Mesothelial cell of epicardium (in vitro differentiated cells): ENCODE measurements at regions not wholly inside any gene's neighbourhood (a gene's known extent, or its start where the extent isn't known, plus 50 kb on each side); places are given as distances from the start of the nearest gene placed in this dataset.

Source experiments
- DNase-seq, 2 experiments: peaks; one replicate each; pipeline ENCODE4 v3.0.0; 2021; ENCODE audit warnings: low spot score in 2 of 2; ENCODE audit not compliant: unreplicated experiment in 2 of 2
- H3K27ac Mint-ChIP-seq: 2 replicates; pipeline ENCODE4 v1.8.0; 2021; ENCODE audit warnings: mixed read lengths
- H3K27me3 Mint-ChIP-seq: 2 replicates; pipeline ENCODE4 v1.8.0; 2021; ENCODE audit warnings: low read depth, mixed read lengths
- H3K36me3 Mint-ChIP-seq: 2 replicates; pipeline ENCODE4 v1.8.0; 2021; ENCODE audit warnings: mixed read lengths
- H3K4me1 Mint-ChIP-seq: 2 replicates; pipeline ENCODE4 v1.8.0; 2021; ENCODE audit warnings: mixed read lengths
- H3K4me3 Mint-ChIP-seq: 2 replicates; pipeline ENCODE4 v1.8.0; 2021; ENCODE audit warnings: mild to moderate bottlenecking, moderate library complexity, mixed read lengths
- H3K9me3 Mint-ChIP-seq: 2 replicates; pipeline ENCODE4 v1.8.0; 2021; ENCODE audit warnings: mixed read lengths
- CTCF ChIP-seq: fragments of 200-600 bp; sonication (generic); IDR thresholded peaks from one replicate; pipeline ENCODE4 v1.5.0; 2021; ENCODE audit warnings: antibody characterized with exemption; ENCODE audit not compliant: unreplicated experiment

- Mint-ChIP-seq H3K27ac (no peak overlapping the region), H3K4me1 (peaks cover 11% of the 10 kb centered on the region), H3K36me3 (peaks cover 20% of the 10 kb centered on the region), H3K9me3 (peaks cover 43% of the 10 kb centered on the region), H3K27me3 (no peaks in the 10 kb centered on the region), H3K4me3 (no peak overlapping the region)
- no peak for DNase-seq
- TF ChIP-seq CTCF: no peak
Measured at GRCh38 chr2:220334210-220334609, 706.8 kb downstream of the SLC4A3 start.

- no peak for TF ChIP-seq CTCF
- DNase-seq: no peak
- H3K9me3 Mint-ChIP-seq: peaks cover 34% of the 10 kb centered on the region
- H3K4me1 Mint-ChIP-seq: peaks cover 11% of the 10 kb centered on the region
- no peaks in the 10 kb centered on the region for H3K27me3 Mint-ChIP-seq
- peaks cover 19% of the 10 kb centered on the region for H3K36me3 Mint-ChIP-seq
- no peak overlapping the region for H3K27ac Mint-ChIP-seq
- H3K4me3 Mint-ChIP-seq: no peak overlapping the region
Measured at GRCh38 chr2:220334871-220335590, 707.6 kb downstream of the SLC4A3 start.

- Mint-ChIP-seq H3K4me3 (no peak overlapping the region), H3K9me3 (peaks cover 29% of the 10 kb centered on the region), H3K27me3 (no peaks in the 10 kb centered on the region), H3K4me1 (peaks cover 11% of the 10 kb centered on the region), H3K36me3 (peaks cover 14% of the 10 kb centered on the region), H3K27ac (no peak overlapping the region)
- TF ChIP-seq CTCF: no peak
- no peak for DNase-seq
Measured at GRCh38 chr2:220335591-220335915, 708.1 kb downstream of the SLC4A3 start.

- Mint-ChIP-seq H3K4me3 (no peak overlapping the region), H3K36me3 (peaks cover 8% of the 10 kb centered on the region), H3K27me3 (no peaks in the 10 kb centered on the region), H3K4me1 (peaks cover 11% of the 10 kb centered on the region), H3K27ac (no peak overlapping the region), H3K9me3 (peaks cover 20% of the 10 kb centered on the region)
- DNase-seq: no peak
- no peak for TF ChIP-seq CTCF
Measured at GRCh38 chr2:220336771-220337170, 709.3 kb downstream of the SLC4A3 start.

GRCh38 chr2:220337611-220338440 is 710.4 kb downstream of the SLC4A3 start:
- peaks cover 11% of the 10 kb centered on the region for H3K4me1 Mint-ChIP-seq
- no peaks in the 10 kb centered on the region for H3K27me3 Mint-ChIP-seq
- no peak overlapping the region for H3K27ac Mint-ChIP-seq
- peaks cover 2% of the 10 kb centered on the region for H3K36me3 Mint-ChIP-seq
- DNase-seq: no peak
- H3K9me3 Mint-ChIP-seq: peaks cover 10% of the 10 kb centered on the region
- TF ChIP-seq CTCF: no peak
- no peak overlapping the region for H3K4me3 Mint-ChIP-seq
